SH-SY5Y (cell line): ENCODE measurements at regions not wholly inside any gene's neighbourhood (a gene's known extent, or its start where the extent isn't known, plus 50 kb on each side); places are given as distances from the start of the nearest gene placed in this dataset.

Experiments
- GATA2 ChIP-seq: IDR thresholded peaks from 2 replicates; pipeline ENCODE4 v1.6.1; 2011; ENCODE audit warnings: mild to moderate bottlenecking, low read depth, low read length
- GATA3 ChIP-seq: IDR thresholded peaks from 2 replicates; pipeline ENCODE4 v1.6.1; 2011; ENCODE audit warnings: low read depth, mild to moderate bottlenecking, low read length, moderate library complexity

GRCh38 chr3:181569356-181569940, 142.3 kb upstream of the SOX2 start:
- TF ChIP-seq GATA3: no peak
- no peak for TF ChIP-seq GATA2
